ENCODE measurements at regions not wholly inside any gene's neighbourhood (a gene's known extent, or its start where the extent isn't known, plus 50 kb on each side); places are given as distances from the start of the nearest gene placed in this dataset. TPM values are rescaled to one million over a fixed set of nuclear protein-coding genes. Genes with fewer than 3 reads are reported as not detected.

DNA sequence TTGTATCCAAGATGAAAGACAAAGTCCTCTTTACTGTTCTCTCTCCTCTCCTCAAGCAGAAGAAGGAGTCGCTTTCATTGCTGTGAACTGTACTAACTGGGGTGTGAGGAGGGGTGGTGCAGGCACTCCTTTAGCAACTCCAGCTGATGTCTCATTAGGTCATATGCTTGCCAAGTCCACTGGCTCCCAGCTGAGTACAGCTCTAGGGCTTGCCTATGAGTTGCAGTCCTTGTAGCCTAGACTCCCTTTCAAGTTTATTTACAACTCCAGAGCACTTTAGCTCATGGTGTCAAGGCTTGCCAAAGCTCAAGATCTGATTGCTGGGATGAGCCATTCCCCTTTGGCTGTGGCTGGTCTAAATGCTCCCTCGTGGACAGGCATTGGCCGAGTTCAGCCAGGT is 55.1 kb upstream of the PDGFD start:
- Histone ChIP-seq H3K36me3 (no peaks in the 10 kb centered on the region), H3K4me1 (no peaks in the 10 kb centered on the region), H3K4me3 (replicated peaks in 1 of 3) (no peak overlapping the region), H3K9me3 (no peaks in the 10 kb centered on the region), H3K27me3 (no peaks in the 10 kb centered on the region), H3K27ac (no peak overlapping the region)
- WGBS, 2 donors, result 71% methylated on average over 3 of the region's 3 CpGs
- intact Hi-C loops (cut with DNase I), result no loop called here
- no peak for DNase-seq
- no peak for TF ChIP-seq POLR2A (IDR thresholded peaks at IDR 0.05)
- TF ChIP-seq, protein P1, sequence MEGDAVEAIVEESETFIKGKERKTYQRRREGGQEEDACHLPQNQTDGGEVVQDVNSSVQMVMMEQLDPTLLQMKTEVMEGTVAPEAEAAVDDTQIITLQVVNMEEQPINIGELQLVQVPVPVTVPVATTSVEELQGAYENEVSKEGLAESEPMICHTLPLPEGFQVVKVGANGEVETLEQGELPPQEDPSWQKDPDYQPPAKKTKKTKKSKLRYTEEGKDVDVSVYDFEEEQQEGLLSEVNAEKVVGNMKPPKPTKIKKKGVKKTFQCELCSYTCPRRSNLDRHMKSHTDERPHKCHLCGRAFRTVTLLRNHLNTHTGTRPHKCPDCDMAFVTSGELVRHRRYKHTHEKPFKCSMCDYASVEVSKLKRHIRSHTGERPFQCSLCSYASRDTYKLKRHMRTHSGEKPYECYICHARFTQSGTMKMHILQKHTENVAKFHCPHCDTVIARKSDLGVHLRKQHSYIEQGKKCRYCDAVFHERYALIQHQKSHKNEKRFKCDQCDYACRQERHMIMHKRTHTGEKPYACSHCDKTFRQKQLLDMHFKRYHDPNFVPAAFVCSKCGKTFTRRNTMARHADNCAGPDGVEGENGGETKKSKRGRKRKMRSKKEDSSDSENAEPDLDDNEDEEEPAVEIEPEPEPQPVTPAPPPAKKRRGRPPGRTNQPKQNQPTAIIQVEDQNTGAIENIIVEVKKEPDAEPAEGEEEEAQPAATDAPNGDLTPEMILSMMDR (IDR thresholded peaks at IDR 0.05), result no peak

DNA sequence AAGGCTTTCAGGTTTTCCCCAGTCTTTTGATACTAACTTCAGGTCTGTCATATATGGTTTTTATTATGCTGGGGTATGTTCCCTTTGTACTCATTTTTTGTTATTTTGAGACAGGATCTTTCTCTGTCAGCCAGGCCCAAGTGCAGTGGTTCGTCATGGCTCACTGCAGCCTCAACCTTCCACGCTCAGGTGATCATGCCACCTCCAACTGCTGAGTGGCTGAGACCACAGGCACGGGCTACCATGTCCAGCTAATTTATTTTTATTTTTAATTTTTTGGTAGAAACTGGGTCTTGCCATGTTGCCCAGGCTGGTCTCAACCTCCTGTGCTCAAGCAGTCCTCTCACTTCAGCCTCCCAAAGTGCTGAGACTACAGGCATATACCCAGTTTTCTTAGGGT is 50.6 kb upstream of the PDGFD start:
- whole genome bisulfite sequencing, 2 donors, result 56 to 68% methylated on average over 3 of the region's 3 CpGs
- TF ChIP-seq, protein P1 (IDR thresholded peaks at IDR 0.05), result no peak
- TF ChIP-seq POLR2A (IDR thresholded peaks at IDR 0.05), result no peak
- no peaks in the 10 kb centered on the region for H3K27me3 ChIP-seq
- H3K4me3 ChIP-seq (replicated peaks in 1 of 3), result no peak overlapping the region
- no peak for DNase-seq
- H3K4me1 ChIP-seq, result no peaks in the 10 kb centered on the region
- intact Hi-C loops (cut with DNase I), result no loop called here
- no peaks in the 10 kb centered on the region for H3K9me3 ChIP-seq
- H3K27ac ChIP-seq, result no peak overlapping the region
- H3K36me3 ChIP-seq, result no peaks in the 10 kb centered on the region

Small RNA genes lying in the stretch of these regions (microRNA-seq; reads per million reads assigned to microRNA genes)
- gene MIR7641-1, result not detected

Small RNA genes lying in the stretch of these regions (small RNA-seq; reads per million reads assigned to genes)
- gene AP001485.1 (not detected), gene MIR7641-1 (not detected)
